Naive thymus-derived CD4-positive, alpha-beta T cell (primary cell): ENCODE measurements at regions not wholly inside any gene's neighbourhood (a gene's known extent, or its start where the extent isn't known, plus 50 kb on each side); places are given as distances from the start of the nearest gene placed in this dataset.

ENCODE experiments used
- ATAC-seq: fragments of 150-1000 bp; cut with Tn5 transposase; 2 replicates; pipeline ENCODE4 v1.10.0; 2021; ENCODE audit warnings: mild to moderate bottlenecking, moderate library complexity
- CTCF ChIA-PET: fragments of 350-600 bp; sonication (Branson Sonifier 250); formaldehyde crosslinking; loops from one replicate; lab custom pipeline; 2021; ENCODE audit warnings: antibody characterized with exemption; lab: Charles Lee
- POLR2A ChIA-PET: fragments of 350-600 bp; sonication (Branson Sonifier 250); formaldehyde crosslinking; loops from one replicate; lab custom pipeline; 2021; ENCODE audit warnings: antibody characterized with exemption, inconsistent platforms; lab: Charles Lee
- DNase-seq, 9 donors: peaks; one replicate each; pipeline versions ENCODE4 v3.0.0 to v3.0.0-alpha.2; 2020 to 2022; ENCODE audit warnings: mixed read lengths in 1 of 9
- H3K27ac ChIP-seq: one replicate; pipeline ENCODE4 v1.7.0; 2013; ENCODE audit warnings: mild to moderate bottlenecking, low read depth, low read length, moderate library complexity
- H3K27me3 ChIP-seq, 2 donors: one replicate each; pipeline ENCODE4 v1.7.0; 2013; ENCODE audit warnings: low read length in 2 of 2, mild to moderate bottlenecking in 2 of 2, moderate library complexity in 2 of 2; ENCODE audit not compliant: control insufficient read depth in 2 of 2, insufficient read depth in 2 of 2
- H3K36me3 ChIP-seq, 3 experiments: 1 replicate in 2 of 3; 2 replicates in 1 of 3; pipeline ENCODE4 v1.7.0; 2013; ENCODE audit warnings: low read length in 3 of 3, mild to moderate bottlenecking in 3 of 3, moderate library complexity in 1 of 3; ENCODE audit not compliant: insufficient read depth in 3 of 3, control insufficient read depth in 2 of 3
- H3K4me1 ChIP-seq, 2 donors: one replicate each; pipeline ENCODE4 v1.7.0; 2013; ENCODE audit warnings: low read length in 2 of 2, mild to moderate bottlenecking in 2 of 2, moderate library complexity in 1 of 2; ENCODE audit not compliant: control insufficient read depth in 2 of 2, insufficient read depth in 2 of 2
- H3K4me3 ChIP-seq: 2 replicates; pipeline ENCODE4 v1.7.0; 2013; ENCODE audit warnings: mild to moderate bottlenecking, low read length
- H3K9me3 ChIP-seq, 3 experiments: 1 replicate in 2 of 3; 2 replicates in 1 of 3; pipeline ENCODE4 v1.7.0; 2013; ENCODE audit warnings: low read length in 3 of 3; ENCODE audit not compliant: control insufficient read depth in 2 of 3
- H3K27ac Mint-ChIP-seq, 9 donors: one replicate each; pipeline ENCODE4 v1.8.0; 2020 to 2022; ENCODE audit warnings: mixed read lengths in 9 of 9, mild to moderate bottlenecking in 8 of 9, moderate library complexity in 5 of 9, inconsistent platforms in 2 of 9
- H3K27me3 Mint-ChIP-seq, 5 donors: one replicate each; pipeline ENCODE4 v1.8.0; 2021 to 2022; ENCODE audit warnings: mixed read lengths in 5 of 5, mild to moderate bottlenecking in 1 of 5
- H3K36me3 Mint-ChIP-seq, 5 donors: one replicate each; pipeline ENCODE4 v1.8.0; 2020 to 2022; ENCODE audit warnings: mixed read lengths in 5 of 5, mild to moderate bottlenecking in 3 of 5, inconsistent platforms in 1 of 5
- H3K4me1 Mint-ChIP-seq, 7 donors: one replicate each; pipeline ENCODE4 v1.8.0; 2020 to 2022; ENCODE audit warnings: mixed read lengths in 7 of 7, mild to moderate bottlenecking in 3 of 7, inconsistent platforms in 1 of 7
- H3K4me3 Mint-ChIP-seq, 10 donors: one replicate each; pipeline ENCODE4 v1.8.0; 2020 to 2022; ENCODE audit warnings: mild to moderate bottlenecking in 10 of 10, mixed read lengths in 10 of 10, moderate library complexity in 6 of 10, inconsistent platforms in 2 of 10
- H3K9me3 Mint-ChIP-seq, 11 donors: one replicate each; pipeline ENCODE4 v1.8.0; 2020 to 2022; ENCODE audit warnings: mixed read lengths in 11 of 11, mild to moderate bottlenecking in 4 of 11, inconsistent platforms in 1 of 11, moderate library complexity in 1 of 11
- intact Hi-C, 2 donors: fragments of 100-400 bp; cut with micrococcal nuclease; formaldehyde crosslinking; loops; one replicate each; pipeline ENCODE4 v1.15.1; 2023

DNA sequence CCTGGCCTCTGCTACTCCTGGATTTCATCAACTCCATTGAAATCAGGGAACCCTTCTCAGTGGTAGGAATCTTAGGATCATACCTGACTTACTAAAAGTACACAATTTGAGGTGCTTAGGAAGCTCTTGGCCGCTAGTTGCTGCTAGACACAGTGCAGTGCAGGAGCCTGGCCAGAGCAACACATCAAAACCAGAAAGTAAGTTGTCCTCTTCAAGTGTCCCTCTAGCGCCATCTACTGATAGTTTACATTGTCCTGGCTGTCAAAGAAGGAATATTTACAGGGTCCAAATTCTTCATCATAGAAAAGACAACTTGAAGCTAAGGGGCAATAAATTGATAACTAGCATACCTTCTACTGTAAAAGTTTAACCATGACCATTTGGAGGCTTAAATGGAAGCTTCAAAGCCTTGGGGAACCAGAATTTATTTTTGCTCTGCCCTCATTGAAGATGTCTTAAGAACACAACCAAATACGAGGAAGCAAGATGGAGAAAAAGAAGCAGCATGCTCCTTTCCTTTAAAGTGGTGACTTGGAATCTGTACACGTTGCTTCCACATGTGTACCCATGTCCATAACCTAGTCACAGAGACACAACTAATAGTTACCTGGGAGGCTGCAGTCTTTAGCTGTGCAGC lies 889.1 kb upstream of the GCFC2 start:
- H3K27ac Mint-ChIP-seq, result no peak overlapping the region
- no peaks in the 10 kb centered on the region for H3K4me1 Mint-ChIP-seq

DNA sequence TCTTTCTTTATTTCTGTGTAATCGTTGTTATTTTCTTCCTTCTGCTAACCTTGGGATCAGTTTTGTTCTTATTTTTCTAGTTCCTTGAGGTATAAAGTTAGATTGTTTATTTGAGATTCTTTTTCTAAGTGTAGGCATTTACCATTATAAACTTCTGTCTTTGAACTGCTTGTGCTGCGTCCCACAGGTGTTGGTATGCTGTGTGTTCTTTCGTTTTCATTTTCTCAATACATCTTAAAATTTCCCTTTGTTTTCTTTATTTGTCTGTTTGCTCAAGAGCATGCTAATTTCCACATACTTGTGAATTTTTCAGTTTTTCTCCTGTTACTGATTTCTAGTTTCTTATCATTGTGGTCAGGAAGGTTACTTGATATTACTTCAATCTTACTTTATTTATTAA lies 873.8 kb upstream of the GCFC2 start:
- POLR2A ChIA-PET, result no interaction called here
- Mint-ChIP-seq H3K4me3 (no peak overlapping the region), H3K36me3 (no peaks in the 10 kb centered on the region), H3K4me1 (no peaks in the 10 kb centered on the region), H3K9me3 (peaks cover 0 to 17% (median 3%) of the 10 kb centered on the region in 11 donors), H3K27ac (no peak overlapping the region), H3K27me3 (no peaks in the 10 kb centered on the region)
- Histone ChIP-seq H3K27ac (no peak overlapping the region), H3K4me1 (no peaks in the 10 kb centered on the region), H3K27me3 (no peaks in the 10 kb centered on the region), H3K4me3 (no peak overlapping the region), H3K36me3 (no peaks in the 10 kb centered on the region), H3K9me3 (no peaks in the 10 kb centered on the region)
- no peak for DNase-seq
- intact Hi-C loops, result no loop called here
- ATAC-seq, result no peak
- CTCF ChIA-PET, result no interaction called here

More for the DNA sequence above, 889.1 kb upstream of the GCFC2 start:
- intact Hi-C loops, result loop anchor here in 1 of 2 donors (1.0 to 2.0 kb wide), 2 partner anchors 402 to 959 kb away; no protein-coding TSS in a partner anchor
- no peaks in the 10 kb centered on the region for H3K9me3 ChIP-seq
- POLR2A ChIA-PET, result no interaction called here
- no peaks in the 10 kb centered on the region for H3K27me3 ChIP-seq
- no peak for ATAC-seq
- no peak overlapping the region for H3K4me3 ChIP-seq
- DNase-seq, result no peak
- no peak overlapping the region for H3K27ac ChIP-seq
- Mint-ChIP-seq H3K27me3 (no peaks in the 10 kb centered on the region), H3K4me3 (no peak overlapping the region), H3K9me3 (peaks cover 0 to 7% (median 0%) of the 10 kb centered on the region in 11 donors), H3K36me3 (no peaks in the 10 kb centered on the region)
- no peaks in the 10 kb centered on the region for H3K4me1 ChIP-seq
- CTCF ChIA-PET, result no interaction called here
- no peaks in the 10 kb centered on the region for H3K36me3 ChIP-seq

DNA sequence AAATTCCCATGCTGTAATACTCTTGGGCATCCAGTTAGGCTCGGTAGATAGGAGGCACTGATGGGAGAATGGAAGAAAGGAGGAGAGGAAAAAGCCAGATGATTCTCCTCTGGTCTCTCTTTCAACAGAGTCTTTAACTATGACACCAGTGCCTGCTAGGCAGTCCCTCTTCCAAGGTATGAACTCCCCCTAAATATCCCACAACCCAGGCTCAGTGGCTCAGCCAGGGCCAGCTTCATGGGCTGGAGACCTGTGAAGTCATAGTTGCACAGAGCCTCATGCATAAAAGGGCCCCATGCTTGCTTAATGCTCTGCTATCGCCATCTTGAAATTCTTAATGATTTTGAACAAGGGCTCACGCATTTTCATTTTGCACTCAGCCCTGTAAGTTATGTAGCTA lies 869.2 kb upstream of the GCFC2 start:
- peaks cover 1 to 34% (median 11%) of the 10 kb centered on the region in 11 donors for H3K9me3 Mint-ChIP-seq
- ChIA-PET POLR2A (no interaction called here), CTCF (no interaction called here)

DNA sequence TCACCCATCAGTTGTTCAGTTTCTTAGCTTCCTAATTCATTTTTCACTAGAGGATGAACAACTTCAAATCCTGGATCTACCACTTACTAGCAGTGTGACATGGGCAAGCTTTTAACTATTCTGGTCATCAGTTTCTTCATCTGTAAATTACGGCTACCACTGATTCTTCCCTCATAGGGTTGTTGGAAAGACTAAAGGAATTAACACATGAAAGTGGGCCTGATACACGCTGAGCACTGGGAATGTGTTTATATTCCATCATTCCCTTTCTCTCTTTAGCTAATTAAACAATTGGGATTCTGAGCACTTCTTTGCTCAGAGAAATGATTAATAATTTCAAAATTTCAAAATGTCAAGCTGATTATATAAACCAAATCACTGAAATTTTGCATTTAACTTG lies 862.3 kb upstream of the GCFC2 start:
- Histone ChIP-seq H3K4me3 (no peak overlapping the region), H3K27me3 (no peaks in the 10 kb centered on the region), H3K36me3 (no peaks in the 10 kb centered on the region), H3K4me1 (no peaks in the 10 kb centered on the region), H3K9me3 (no peaks in the 10 kb centered on the region), H3K27ac (no peak overlapping the region)
- no peaks in the 10 kb centered on the region for H3K36me3 Mint-ChIP-seq
- peaks cover 0 to 18% (median 8%) of the 10 kb centered on the region in 11 donors for H3K9me3 Mint-ChIP-seq
- CTCF ChIA-PET, result no interaction called here
- DNase-seq (no peak), ATAC-seq (no peak)
- intact Hi-C loops, result no loop called here
- no peak overlapping the region for H3K27ac Mint-ChIP-seq
- H3K4me3 Mint-ChIP-seq, result no peak overlapping the region
- peaks cover 0 to 1% (median 0%) of the 10 kb centered on the region in 7 donors for H3K4me1 Mint-ChIP-seq
- H3K27me3 Mint-ChIP-seq, result no peaks in the 10 kb centered on the region
- POLR2A ChIA-PET, result no interaction called here

More for the DNA sequence above, 869.2 kb upstream of the GCFC2 start:
- no peak overlapping the region for H3K4me3 ChIP-seq
- Mint-ChIP-seq H3K4me3 (no peak overlapping the region), H3K27ac (no peak overlapping the region), H3K36me3 (no peaks in the 10 kb centered on the region), H3K27me3 (no peaks in the 10 kb centered on the region), H3K4me1 (peaks cover 0 to 1% (median 0%) of the 10 kb centered on the region in 7 donors)
- intact Hi-C loops, result no loop called here
- no peaks in the 10 kb centered on the region for H3K27me3 ChIP-seq
- ATAC-seq (no peak), DNase-seq (no peak)
- H3K36me3 ChIP-seq, result no peaks in the 10 kb centered on the region
- no peaks in the 10 kb centered on the region for H3K9me3 ChIP-seq
- no peak overlapping the region for H3K27ac ChIP-seq
- H3K4me1 ChIP-seq, result no peaks in the 10 kb centered on the region

DNA sequence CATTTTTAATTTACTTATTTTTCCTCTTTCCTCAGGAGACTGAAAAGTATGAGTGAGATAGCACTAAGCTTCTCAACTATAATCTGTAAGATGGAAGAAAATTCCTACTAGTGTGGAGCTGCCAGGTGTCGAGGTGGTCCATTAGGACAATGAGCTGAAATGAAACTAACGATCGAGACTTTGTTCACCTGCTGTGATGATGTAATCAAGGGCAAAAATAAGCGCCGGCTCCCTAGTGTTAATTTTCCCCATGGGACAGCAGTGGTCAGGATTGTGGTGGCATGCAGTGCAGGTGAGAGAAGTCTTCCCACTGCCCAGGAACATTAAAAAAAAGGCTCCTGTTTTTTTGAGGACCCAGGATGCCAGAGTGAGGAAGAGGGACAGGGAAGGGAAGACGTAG lies 859.1 kb upstream of the GCFC2 start:
- Histone ChIP-seq H3K9me3 (no peaks in the 10 kb centered on the region), H3K27me3 (no peaks in the 10 kb centered on the region), H3K27ac (no peak overlapping the region), H3K4me3 (no peak overlapping the region), H3K36me3 (no peaks in the 10 kb centered on the region), H3K4me1 (no peaks in the 10 kb centered on the region)
- Mint-ChIP-seq H3K4me3 (no peak overlapping the region), H3K27me3 (no peaks in the 10 kb centered on the region), H3K27ac (no peak overlapping the region), H3K4me1 (no peaks in the 10 kb centered on the region), H3K9me3 (peaks cover 0 to 9% (median 1%) of the 10 kb centered on the region in 11 donors), H3K36me3 (no peaks in the 10 kb centered on the region)
- intact Hi-C loops, result no loop called here
- ATAC-seq, result no peak
- ChIA-PET POLR2A (no interaction called here), CTCF (no interaction called here)
- DNase-seq, result no peak

DNA sequence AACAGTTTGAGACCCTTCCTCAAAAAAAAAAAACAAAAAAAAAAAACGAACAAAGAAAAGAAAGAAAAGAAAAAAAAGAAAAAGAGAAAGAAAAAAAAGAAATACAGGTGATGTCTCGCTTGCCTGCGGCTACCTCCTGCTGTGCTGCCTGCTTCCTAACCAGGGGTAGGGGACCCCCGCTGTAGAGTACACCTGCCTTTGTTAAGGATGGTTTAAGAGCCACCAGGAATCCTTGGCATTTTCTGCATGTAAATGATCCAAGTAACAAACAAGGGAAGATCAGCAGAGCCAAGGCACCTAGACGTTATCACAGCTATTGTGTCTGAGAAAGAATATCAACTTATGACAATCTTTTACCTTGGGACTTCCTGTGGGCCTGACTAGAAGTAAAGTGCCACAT lies 856.8 kb upstream of the GCFC2 start:
- intact Hi-C loops, result no loop called here
- no peak overlapping the region for H3K4me3 ChIP-seq
- H3K9me3 ChIP-seq, result no peaks in the 10 kb centered on the region
- H3K36me3 Mint-ChIP-seq, result no peaks in the 10 kb centered on the region
- no peaks in the 10 kb centered on the region for H3K27me3 ChIP-seq
- peaks cover 0 to 8% (median 2%) of the 10 kb centered on the region in 11 donors for H3K9me3 Mint-ChIP-seq
- H3K27ac Mint-ChIP-seq, result no peak overlapping the region
- CTCF ChIA-PET, result no interaction called here
- H3K27me3 Mint-ChIP-seq, result no peaks in the 10 kb centered on the region
- no peaks in the 10 kb centered on the region for H3K36me3 ChIP-seq
- H3K4me3 Mint-ChIP-seq, result no peak overlapping the region
- no peak for ATAC-seq
- POLR2A ChIA-PET, result no interaction called here
- H3K27ac ChIP-seq, result no peak overlapping the region
- H3K4me1 Mint-ChIP-seq, result no peaks in the 10 kb centered on the region
- H3K4me1 ChIP-seq, result no peaks in the 10 kb centered on the region
- no peak for DNase-seq

DNA sequence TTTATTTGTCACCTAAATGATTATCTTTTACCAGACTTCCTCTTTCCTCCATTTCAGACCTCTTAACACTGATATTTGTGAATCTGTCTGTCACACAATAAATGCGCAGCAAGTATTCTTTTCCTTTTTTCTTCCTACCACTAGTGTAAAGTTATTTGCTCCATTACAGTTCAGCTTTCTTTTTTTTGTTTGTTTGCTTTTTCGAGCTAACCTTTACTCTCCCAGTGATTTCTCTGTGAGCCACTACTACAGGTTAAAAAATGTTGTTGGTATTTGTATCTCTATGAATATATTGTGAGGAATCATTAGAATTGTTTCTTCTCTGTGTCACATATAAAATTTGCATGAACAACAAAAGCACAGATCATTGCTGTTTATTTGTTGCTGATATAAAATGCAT lies 854.0 kb upstream of the GCFC2 start:
- Mint-ChIP-seq H3K27ac (no peak overlapping the region), H3K4me1 (no peaks in the 10 kb centered on the region), H3K9me3 (peaks cover 0 to 16% (median 3%) of the 10 kb centered on the region in 11 donors), H3K4me3 (no peak overlapping the region), H3K27me3 (no peaks in the 10 kb centered on the region), H3K36me3 (no peaks in the 10 kb centered on the region)
- ATAC-seq (no peak), DNase-seq (no peak)
- POLR2A ChIA-PET, result no interaction called here
- Histone ChIP-seq H3K9me3 (no peaks in the 10 kb centered on the region), H3K27ac (no peak overlapping the region), H3K27me3 (no peaks in the 10 kb centered on the region), H3K36me3 (no peaks in the 10 kb centered on the region), H3K4me1 (no peaks in the 10 kb centered on the region), H3K4me3 (no peak overlapping the region)
- CTCF ChIA-PET, result no interaction called here
- intact Hi-C loops, result no loop called here
